ENCODE measurements at regions not wholly inside any gene's neighbourhood (a gene's known extent, or its start where the extent isn't known, plus 50 kb on each side); places are given as distances from the start of the nearest gene placed in this dataset.

DNA sequence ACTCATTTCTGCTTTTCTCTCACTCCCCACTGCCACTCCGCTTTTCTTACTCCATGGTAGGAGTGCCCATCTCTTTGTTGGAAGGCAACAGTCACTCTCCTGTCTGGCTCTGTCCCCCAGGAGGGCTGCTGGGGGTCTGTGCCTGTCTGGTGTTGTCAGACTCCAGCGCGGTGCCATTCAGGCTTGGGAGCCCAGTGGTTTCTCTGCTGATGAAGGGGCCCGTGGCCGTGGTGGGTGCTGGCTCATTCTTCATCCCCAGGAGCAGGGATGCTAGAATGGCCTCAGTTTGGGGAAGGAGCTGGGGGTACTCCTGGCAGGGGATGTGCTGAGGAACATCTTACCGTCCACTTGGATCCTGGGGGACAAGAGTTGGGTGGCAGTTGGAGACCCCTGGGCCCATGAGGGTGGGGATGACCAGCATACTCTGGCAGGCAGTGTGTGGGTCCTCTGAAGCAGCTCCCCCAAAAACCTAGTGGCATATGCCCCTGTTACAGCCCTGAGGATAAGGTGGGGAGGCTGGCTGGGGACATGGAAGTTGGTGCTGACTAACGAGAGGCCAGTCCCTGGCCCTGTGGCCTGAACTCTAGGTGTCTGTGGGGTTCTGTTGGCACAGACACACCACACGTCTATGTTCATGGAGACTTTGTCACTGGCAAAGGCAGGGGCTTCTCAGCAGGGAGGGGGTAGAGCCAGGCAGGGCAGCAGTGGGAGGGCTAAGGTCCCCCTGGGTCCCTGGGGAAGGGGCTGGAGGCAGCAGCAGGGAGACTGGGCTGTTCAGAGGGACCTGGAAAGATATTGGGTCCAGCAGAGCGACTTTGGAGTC, 102.8 kb upstream of the RET start:
- no peak for DNase-seq (ENCODE audit: low spot score)

DNA sequence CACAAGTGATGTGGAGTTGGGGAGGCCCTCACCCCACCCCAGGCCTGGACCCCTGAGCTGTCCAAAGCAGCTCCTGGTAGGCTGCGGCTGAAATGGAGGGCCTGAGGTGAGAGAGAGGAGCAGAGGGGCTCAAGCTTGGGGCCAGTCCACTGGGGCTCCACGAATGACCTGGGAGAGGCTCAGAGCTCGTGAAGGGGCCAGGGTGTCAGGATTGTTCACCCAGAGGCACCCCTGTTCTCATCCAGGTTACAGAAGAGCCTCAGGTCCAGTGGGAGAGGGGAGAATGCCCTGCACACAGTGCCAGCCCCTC, 102.2 kb upstream of the RET start:
- no peak for DNase-seq (ENCODE audit: low spot score)

DNA sequence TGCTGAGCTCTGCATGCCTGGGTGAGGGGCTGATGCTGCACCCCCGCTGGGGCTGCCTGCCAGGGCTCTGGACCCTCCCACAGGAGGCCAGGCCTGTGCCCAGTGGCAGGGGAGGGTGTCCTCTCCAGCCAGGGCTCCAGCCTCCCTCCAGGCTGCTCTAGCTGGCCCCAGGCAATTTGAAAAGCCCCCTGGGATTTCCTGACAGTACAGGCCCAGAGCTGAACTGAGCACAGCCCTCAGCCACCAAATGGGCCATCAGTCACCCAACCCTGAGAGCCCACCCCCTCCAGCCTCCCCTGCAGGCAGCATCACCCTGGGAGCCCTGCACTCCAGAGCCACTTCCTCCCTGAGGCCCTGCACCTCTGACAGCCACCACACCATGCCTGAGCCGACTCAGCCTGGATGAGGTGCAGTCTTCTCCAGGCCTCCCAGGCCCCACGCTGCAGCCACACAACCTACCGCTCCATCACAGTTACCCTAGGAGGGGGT, 101.8 kb upstream of the RET start:
- DNase-seq (ENCODE audit: low spot score) = no peak

DNA sequence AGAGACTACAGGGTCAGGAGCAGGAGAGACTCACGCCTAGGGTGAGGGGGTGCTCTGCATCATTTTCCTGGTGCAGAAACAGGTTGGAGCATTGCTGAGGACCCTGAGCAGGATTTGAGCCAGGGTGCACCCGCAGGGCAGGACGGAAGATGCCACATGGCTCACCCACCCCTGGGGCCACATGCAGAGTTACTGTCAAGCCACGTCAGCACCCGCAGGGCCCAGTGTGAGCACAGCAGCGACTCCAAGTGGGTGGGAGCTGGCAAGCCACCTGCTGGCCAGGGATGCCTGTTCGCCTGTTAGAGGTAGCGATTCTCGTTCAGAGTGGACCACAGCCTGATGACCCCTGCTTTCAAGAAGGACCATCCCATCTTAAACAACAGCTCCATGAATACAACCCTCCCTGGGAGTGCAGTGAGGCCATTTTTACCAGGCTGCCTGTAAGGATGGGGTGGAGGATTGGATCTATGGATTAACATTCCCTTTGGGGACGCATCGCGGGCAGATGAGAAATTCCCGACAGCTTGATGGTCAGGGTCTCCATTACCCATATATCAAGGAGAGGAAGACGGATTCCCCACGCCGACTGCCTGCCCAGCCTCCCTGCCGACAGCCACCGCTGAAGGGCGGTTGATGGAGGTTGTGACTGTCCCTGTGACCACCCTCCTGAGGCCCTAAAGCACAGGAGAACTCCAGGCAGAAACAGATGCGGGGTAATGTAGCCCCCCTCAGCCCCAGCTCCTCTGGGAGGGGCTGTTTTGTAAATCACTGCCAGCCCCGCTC, 101.1 kb upstream of the RET start:
- peak; percentile 8 for DNase-seq (ENCODE audit: low spot score)

DNA sequence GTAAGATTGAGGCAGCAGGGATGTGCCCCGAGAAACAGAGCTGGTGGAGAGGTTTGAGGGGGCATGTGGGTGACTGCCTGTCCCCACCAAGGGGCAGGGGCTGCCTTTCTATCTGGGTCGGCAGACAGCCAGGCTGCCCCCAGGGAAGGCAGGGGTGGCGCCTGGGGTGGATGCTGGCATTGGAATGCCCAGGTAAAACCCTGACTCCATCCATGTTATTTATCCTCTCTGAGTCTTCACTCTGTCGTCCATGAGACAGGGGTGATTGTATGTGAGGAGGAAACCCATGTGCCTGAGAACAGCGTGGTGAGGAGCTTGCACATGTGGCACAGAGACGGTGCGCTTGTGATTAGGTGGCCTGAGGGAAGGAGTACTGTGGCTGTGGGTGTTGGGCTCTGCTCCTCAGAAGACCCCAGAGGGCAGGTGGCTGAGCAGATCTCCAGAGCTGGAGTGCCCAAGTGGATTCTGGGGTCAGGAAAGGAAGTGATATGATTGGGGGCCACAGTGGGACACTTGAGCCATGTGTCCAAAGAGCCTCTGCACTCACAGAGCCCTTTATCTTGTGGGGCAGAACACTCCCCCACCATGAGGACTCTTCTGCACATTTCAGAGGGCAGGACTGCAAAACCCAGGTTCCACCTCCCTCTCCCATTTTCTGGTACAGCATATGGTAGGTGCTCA, 100.4 kb upstream of the RET start:
- DNase-seq (ENCODE audit: low spot score) = no peak

DNA sequence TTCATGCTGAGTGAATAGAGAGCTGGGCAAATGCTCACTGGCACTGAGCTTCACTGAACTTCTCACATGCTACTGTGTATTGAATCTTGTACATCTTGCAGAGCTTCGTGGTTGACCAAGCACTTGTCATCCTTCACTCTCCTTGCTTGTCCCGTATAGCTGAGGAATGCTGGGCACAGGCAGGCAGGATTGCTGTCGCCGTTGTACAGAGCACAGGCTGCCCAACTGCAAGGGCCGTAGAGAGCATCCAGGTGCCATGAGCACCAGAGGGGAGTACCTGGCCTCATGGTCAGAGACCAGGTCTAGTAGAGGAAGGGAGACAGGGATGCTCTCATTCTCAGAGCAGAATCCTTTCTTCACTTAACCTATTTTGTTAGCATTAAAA, 99.8 kb upstream of the RET start:
- no peak for DNase-seq (ENCODE audit: low spot score)

DNA sequence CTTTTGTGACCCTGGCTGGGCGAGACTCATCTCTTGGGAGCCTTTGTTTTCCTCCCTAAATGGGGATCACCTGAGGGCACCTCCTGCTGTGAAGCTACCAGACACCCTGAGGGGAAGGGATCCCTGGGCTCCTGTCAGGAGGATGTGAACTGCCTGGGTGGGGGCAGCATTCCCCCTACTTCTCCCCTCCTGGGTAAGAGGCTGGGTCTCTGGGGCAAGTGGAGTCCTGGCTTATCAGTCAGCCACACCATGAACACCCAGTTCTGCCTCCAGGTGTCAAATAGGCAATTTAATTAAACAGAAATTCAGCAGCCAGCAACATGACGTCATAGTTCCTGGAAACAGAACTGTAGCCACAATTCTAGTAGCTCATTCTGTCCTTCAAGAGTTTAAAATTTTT, 97.7 kb upstream of the RET start:
- no peak for DNase-seq (ENCODE audit: low spot score)

DNA sequence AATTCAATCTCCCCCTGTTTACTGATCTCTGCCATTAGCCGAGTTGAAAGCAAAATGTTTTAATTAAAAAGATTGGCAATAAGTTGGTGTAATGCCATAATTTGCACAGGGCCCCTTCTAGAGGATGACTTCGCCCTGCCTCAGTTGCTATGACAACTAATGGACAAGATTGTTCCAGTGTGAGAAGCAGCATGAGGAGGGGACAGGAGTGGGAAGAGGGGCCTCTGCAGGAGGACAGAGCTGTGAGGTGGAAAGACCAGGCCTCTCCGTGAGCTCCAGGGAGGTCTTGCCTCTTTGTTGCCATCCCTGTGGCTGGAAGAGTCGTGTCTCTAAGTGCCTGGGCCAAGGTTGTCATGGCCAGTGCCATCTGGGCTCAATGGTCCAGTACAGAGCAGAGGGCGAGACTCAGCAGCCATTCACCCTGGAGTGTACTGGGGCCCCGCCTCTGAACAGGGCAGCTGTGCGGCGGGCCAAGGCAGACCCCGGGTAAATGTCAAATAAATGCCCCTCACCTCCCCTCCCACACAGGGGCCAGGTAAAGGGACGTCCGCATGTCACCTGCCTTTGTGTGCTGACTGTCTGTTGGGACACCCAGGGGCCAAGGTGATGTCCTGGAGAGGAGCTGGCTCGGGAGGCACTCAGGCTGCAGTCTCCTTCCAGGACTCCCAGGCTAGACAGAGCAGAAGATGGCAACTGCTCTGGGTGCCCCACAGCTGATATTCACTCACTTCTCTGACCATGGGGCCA, 97.0 kb upstream of the RET start:
- no peak for DNase-seq (ENCODE audit: low spot score)

DNA sequence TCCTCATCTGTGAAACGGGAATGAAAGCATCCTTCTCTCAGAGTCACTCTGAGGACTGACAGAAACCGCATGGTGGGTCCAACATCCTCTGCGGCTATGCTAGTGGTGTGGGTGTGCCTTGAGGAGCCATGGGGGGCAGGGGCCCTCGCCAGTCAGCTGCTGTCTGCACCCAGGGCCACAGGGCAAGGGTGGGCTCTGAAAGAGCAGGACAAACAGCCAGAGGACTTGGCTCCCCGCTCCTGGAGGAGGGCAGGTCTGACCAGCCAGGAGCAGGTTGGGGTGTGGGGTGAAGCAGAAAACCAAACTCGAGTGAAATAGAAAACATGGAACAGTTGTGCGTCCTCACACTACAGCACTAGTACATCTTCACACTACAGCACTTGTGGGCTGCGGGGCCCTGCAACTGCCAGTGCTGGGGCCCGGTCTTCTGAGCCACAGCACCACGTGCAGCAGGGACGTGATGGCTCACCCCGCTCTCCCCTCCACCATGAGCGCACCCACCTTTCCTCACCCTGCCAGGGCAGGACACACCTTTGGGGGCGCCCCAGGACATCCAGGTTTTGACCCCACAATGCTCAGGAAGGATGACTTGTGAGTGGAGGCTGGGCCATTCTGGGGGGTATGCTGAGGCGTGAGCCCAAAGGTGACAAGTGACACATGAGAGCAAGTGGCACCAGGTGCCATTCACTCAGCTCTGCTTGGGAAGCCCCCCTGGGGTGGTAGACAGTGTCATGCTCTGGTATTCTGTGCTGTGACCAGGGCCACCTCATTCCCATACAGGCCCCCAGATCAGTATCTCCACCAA, 96.1 kb upstream of the RET start:
- no peak for DNase-seq (ENCODE audit: low spot score)

DNA sequence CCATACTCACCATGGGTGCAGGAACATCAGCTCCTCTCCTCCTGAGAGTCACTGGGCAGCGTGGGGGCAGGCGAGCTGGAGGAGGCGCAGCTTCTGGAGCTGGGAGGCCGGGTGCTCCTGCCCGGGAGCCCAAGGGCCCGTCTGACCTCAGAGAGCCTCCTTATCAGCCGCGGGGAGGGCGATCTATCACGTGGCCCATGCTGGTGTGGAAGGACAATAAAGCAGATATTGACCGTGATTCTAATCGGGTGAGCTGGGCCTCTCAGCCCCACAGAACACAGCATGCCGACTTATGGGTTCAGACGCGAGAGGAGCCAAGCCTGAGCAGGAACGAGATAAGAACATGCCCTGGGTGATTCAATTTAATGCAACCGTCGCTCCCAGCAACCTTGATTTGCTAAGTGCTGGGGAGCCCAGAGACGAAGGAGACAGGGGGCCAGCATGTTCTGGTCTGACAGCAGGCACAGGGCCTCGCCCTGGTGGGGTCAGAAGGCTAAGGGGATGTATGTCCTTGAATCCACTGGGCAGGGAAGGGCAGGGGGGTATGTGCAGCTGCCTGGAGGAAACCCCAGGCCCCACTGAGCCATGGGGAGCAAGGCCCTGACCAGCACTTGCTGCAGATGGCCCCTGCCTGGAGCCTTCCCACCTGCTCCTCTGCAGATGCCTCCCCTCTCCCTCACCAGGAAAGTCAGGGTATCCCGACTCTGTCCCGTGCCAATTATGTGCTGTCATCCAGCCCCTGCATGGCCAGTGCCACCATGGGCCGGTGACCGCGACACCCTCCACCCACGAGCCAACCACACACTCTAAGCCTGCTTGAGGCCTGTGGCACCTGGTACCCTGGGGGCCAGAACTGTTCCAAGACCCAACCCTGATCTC, 95.3 kb upstream of the RET start:
- DNase-seq (ENCODE audit: low spot score) = no peak

DNA sequence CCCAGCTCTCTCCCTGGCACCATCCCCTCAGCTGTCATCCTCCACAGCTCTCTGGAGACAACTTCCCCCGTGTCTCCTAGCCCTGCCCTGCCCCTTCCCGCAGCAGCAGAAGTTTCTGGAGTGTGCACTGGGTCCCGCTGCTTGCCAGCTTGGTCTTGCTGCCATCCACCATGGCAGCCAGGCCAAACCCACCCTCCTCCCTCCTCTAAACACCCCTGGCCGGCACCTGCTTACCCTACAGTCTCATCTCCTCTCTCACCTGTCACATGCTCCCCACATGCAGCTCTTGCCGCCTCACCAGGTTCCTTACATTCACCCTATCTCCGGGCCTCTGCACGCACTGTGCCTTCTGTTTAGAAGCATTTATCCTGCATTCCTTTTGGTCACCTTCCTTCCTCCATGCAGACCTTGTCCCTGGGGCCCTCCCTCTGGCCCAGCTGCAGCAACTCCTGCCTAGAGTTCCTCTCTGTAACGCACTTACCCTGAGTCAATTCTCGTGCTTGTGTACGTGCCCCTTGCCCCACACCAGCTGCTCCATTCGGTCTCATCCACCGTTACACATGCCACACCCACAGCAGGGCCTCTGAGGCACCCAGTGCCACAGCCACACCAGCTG, 93.9 kb upstream of the RET start:
- no peak for DNase-seq (ENCODE audit: low spot score)

DNA sequence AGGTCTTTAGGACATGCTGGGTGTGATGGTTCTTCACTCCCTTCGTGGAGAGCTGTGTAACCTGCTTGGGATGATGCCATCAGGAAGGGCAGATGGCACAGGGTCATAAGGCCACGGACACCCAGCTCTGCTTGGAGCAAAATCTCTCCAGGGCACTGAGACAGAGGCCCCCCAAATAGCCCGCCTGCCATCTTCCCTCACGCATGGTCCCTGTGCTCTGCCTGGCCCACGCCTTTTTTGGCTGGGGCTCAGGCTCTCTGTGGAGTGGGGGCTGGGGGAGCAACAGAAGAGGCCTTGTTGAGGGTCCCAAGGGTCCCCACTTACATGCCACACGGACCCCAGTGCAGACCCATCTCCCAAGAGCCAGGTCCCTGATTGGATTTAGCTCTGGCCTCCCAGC, 93.3 kb upstream of the RET start:
- no peak for DNase-seq (ENCODE audit: low spot score)

DNA sequence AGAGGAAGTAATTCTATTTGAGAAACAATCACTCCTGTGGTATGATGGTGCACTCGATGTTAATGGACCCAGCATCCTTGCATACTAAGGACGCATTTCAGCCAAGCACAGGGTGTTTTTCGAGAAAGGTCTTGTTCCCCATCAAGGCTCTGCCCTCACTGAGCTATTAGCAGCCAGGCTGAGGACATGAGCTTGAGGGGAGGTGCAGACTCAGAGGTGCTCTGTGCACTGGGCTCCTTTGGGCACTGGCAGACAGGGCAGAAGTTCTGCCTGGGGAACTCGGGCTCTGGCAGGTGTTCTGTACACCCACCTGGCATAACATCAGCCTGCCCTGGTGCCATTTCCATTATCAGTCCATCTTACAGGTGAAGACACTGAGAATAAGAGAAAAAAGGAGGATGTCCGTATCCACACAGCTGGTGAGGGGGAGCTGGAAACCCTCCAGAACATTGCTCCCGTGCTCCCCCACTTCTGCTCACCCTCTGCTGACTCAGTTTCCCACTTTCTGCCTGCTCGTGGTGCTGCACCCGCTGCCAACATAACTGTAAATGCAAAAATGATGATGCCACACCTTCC, 92.7 kb upstream of the RET start:
- DNase-seq (ENCODE audit: low spot score) = no peak

DNA sequence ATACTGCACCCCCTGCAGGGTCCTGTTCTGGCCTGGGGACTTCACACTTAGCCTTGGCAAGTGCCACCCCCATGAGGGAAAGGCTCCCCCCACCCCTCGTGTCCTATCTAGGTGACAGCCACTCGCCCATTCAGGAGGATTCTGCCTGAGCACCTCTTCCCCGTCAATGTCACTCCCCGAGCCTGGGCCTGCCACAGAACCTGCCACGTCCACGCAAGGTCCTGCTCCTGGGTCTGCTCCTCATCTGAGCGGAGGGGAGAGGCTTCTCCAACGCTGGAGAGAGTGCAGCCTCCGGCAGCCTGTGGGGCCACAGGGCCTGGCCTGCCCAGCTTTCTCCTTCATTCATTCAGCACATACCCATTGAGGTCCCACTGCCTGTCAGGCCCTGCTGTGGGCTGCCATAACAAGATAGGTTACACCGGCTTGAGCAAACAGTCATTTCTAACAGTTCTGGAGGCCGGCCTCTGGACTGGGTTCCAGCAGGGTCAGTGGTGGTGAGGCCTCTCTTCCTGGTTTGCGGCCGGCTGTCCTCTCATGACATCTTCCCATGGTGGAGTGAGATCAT, 92.0 kb upstream of the RET start:
- no peak for DNase-seq (ENCODE audit: low spot score)

DNA sequence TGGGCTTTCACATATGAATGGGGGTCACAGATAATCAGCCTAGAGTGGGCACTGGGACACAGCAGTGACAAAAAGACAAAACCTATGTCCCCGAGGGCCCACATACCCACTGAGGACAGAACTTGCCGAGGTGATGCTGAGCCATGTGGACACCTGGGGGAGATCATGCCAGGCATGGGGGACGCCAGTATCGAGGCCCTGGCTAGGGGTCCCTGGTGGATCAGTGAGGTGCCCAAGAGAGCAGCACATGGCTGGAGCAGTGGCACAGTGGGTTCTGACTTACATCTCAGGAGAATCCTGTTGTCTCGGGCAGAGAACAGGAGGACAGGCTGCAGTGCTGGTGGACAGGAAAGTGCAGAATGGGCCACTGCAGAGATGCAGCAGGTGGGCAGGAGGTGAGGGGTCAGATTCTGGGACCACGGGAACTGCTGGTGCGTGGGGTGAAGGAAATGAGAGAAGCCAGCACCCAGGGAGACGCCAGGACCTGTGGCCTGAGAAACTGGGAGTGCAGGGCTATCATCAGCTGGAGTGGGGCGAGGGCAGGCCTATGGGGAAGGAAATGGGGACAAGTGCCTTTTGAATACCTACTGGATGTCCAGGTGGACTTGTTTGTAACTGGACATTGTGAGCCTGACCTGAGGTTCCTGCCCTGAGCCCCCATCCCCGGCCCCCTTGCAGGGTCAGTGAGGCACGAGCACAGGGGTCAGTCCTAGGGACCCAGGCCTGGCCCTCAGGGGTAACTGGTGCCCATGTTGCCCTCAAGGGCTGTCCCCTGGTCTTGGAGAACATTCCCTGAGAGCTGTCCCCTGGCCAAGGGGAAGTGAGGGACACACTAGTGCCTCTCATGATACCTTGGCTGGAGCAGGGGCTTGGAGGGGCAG, 91.2 kb upstream of the RET start:
- no peak for DNase-seq (ENCODE audit: low spot score)

DNA sequence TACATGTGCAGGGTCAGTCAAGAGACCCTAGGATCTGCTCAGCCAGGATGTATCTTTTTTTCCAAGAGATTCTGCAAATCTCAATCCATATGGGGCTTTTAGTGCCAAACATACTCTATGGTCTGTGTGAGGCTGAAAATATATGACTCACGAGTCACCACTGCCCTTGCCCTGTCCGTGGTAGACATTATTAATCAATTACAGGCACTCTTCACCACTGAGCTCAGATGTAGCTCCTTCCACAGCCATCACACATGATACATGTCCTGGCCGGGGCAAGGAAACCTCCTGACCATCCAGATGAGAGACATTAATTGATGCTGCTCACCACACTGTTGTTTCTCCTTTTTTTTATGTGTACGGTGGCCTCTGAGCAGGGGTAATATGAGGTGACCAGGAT, 90.2 kb upstream of the RET start:
- DNase-seq (ENCODE audit: low spot score) = peak; percentile 31

DNA sequence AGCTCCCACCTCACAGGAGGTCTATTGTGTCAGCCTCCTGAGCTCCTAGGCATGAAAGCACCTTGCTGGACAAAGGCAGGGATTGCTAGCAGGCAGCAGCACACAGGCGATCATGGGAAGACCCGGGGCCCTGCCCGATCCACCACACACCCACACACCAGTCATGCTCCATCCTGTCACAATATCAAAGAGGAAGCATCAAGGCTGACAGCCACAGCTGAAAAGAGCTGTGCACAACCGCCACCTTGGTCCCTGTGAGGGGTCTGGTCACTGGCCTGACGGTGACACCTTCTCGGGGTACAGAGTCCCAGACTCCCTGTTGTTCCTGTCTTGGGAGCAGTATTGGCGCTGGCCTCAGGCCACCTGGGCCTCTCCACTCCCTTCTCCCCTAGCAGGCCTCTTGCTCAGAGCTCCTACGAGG, 89.7 kb upstream of the RET start:
- DNase-seq (ENCODE audit: low spot score) = no peak

DNA sequence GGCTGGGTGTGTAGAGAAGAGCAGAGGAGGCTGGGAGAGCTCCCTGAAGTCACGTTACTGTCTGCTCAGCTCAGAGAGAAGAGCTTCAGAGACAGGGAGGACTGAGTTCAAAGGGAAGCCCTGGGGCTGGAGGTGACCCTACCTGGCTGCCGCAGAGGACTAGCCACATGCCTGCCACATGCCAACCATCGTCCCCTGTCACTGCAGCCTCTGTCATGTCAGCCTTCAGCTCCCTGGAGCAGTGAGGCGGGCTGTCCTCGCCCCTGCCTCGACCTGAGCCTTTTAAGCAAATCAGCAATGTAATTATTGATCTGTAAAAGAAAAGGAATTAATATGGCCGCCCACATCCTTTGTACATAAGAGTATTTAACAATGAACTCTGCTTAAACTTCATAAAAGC, 89.3 kb upstream of the RET start:
- DNase-seq (ENCODE audit: low spot score) = no peak
